Right lobe of liver (tissue), 6 donors: ENCODE measurements at regions not wholly inside any gene's neighbourhood (a gene's known extent, or its start where the extent isn't known, plus 50 kb on each side); places are given as distances from the start of the nearest gene placed in this dataset.

Experiments used
- ATAC-seq, 4 donors: fragments of 200-7000 bp; cut with Tn5 transposase; one replicate each; pipeline ENCODE4 v1.9.1; 2020; ENCODE audit warnings: mild to moderate bottlenecking in 4 of 4, moderate library complexity in 4 of 4
- DNase-seq, 3 donors: peaks; one replicate each; pipeline ENCODE4 v3.0.0-alpha.2; 2020
- H3K27ac ChIP-seq, 3 donors: fragments of 200-600 bp; one replicate each; pipeline ENCODE4 v1.8.0; 2022
- H3K27me3 ChIP-seq, 2 donors: fragments of 200-600 bp; one replicate each; pipeline ENCODE4 v1.8.0; 2022
- H3K36me3 ChIP-seq, 4 donors: fragments of 200-600 bp; sonication (generic) in 1 of 4; one replicate each; pipeline versions ENCODE4 v1.5.1 to v1.8.0; 2017 to 2022; ENCODE audit warnings: control low read depth in 1 of 4
- H3K4me1 ChIP-seq, 4 donors: fragments of 200-600 bp; sonication (generic) in 1 of 4; one replicate each; pipeline versions ENCODE4 v1.5.1 to v1.8.0; 2017 to 2022; ENCODE audit warnings: control low read depth in 1 of 4
- H3K4me3 ChIP-seq, 3 donors: fragments of 200-600 bp; one replicate each; pipeline ENCODE4 v1.8.0; 2022
- H3K9me3 ChIP-seq, 4 donors: fragments of 200-600 bp; sonication (generic) in 1 of 4; one replicate each; pipeline versions ENCODE4 v1.5.1 to v1.8.0; 2017 to 2022; ENCODE audit warnings: control low read depth in 1 of 4
- CTCF ChIP-seq, 4 donors: fragments of 200-600 bp in 3 of 4; fragments of 450-650 bp in 1 of 4; IDR thresholded peaks; one replicate each; pipeline versions ENCODE4 v1.5.1 to v1.8.0; 2016 to 2022; ENCODE audit warnings: antibody characterized with exemption in 4 of 4, mild to moderate bottlenecking in 2 of 4
- POLR2A ChIP-seq: fragments of 450-650 bp; IDR thresholded peaks from one replicate; pipeline ENCODE4 v1.6.1; 2017; ENCODE audit warnings: antibody characterized with exemption, mild to moderate bottlenecking
- WGBS: methylation state at CpG from one replicate; pipeline ENCODE4 v1.1.6; 2018; ENCODE audit warnings: low coverage, low lambda C conversion rate; ENCODE audit not compliant: insufficient coverage; ENCODE audit errors: missing lambda C conversion rate; 5-methylcytosine and 5-hydroxymethylcytosine counted together
- intact Hi-C, 2 donors: fragments of 100-400 bp; cut with DNase I; formaldehyde crosslinking; loops; one replicate each; pipeline versions ENCODE4 v1.11.2 to v1.14.1; 2022
- donor health status: DM: no; HTN: yes; CAD: no.
- donor health status: DM: no; HTN: no; CAD: no.
- donor health status: DM: no; HTN: no; CAD: no.
- donor health status: DM: no; HTN: yes; CAD: no.
- donor health status: DM: no; HTN: yes; CAD: no.

- intact Hi-C loops = no loop called here
- Histone ChIP-seq H3K4me3 (no peak overlapping the region), H3K27ac (no peak overlapping the region), H3K36me3 (no peaks in the 10 kb centered on the region), H3K9me3 (no peaks in the 10 kb centered on the region), H3K4me1 (no peaks in the 10 kb centered on the region), H3K27me3 (no peaks in the 10 kb centered on the region)
- TF ChIP-seq POLR2A = no peak
- TF ChIP-seq CTCF (IDR thresholded peaks at IDR 0.05) = no peak
- ATAC-seq (no peak), DNase-seq (no peak)
Measured at GRCh38 chr4:106584337-106584989, 215.9 kb upstream of the GIMD1 start.

- 32% methylated on average over 2 of the region's 2 CpGs for WGBS
- intact Hi-C loops = no loop called here
Measured at GRCh38 chr4:106583567-106583966, 215.0 kb upstream of the GIMD1 start.

GRCh38 chr4:106583108-106583507, 214.5 kb upstream of the GIMD1 start:
- H3K4me1 ChIP-seq = no peaks in the 10 kb centered on the region
- H3K27me3 ChIP-seq = no peaks in the 10 kb centered on the region
- intact Hi-C loops = no loop called here
- DNase-seq (no peak), ATAC-seq (no peak)
- H3K27ac ChIP-seq = no peak overlapping the region
- TF ChIP-seq CTCF (IDR thresholded peaks at IDR 0.05) (no peak), POLR2A (no peak)
- no peaks in the 10 kb centered on the region for H3K9me3 ChIP-seq
- H3K4me3 ChIP-seq = no peak overlapping the region
- WGBS = 55% methylated on average over 2 of the region's 2 CpGs
- no peaks in the 10 kb centered on the region for H3K36me3 ChIP-seq

More at GRCh38 chr4:106583567-106583966, 215.0 kb upstream of the GIMD1 start:
- DNase-seq = no peak
- Histone ChIP-seq H3K27ac (no peak overlapping the region), H3K36me3 (no peaks in the 10 kb centered on the region), H3K4me1 (no peaks in the 10 kb centered on the region), H3K27me3 (no peaks in the 10 kb centered on the region), H3K4me3 (no peak overlapping the region), H3K9me3 (no peaks in the 10 kb centered on the region)
- ATAC-seq = no peak
- TF ChIP-seq CTCF (IDR thresholded peaks at IDR 0.05) (no peak), POLR2A (no peak)

- Histone ChIP-seq H3K4me3 (no peak overlapping the region), H3K9me3 (no peaks in the 10 kb centered on the region), H3K4me1 (no peaks in the 10 kb centered on the region), H3K36me3 (no peaks in the 10 kb centered on the region), H3K27ac (no peak overlapping the region), H3K27me3 (no peaks in the 10 kb centered on the region)
- TF ChIP-seq POLR2A (no peak), CTCF (IDR thresholded peaks at IDR 0.05) (no peak)
- ATAC-seq = no peak
- intact Hi-C loops = no loop called here
- no peak for DNase-seq
Measured at GRCh38 chr4:106582103-106582502, 213.5 kb upstream of the GIMD1 start.

- no peaks in the 10 kb centered on the region for H3K9me3 ChIP-seq
- no peaks in the 10 kb centered on the region for H3K36me3 ChIP-seq
- ATAC-seq = no peak
- no peak overlapping the region for H3K4me3 ChIP-seq
- intact Hi-C loops = no loop called here
- no peaks in the 10 kb centered on the region for H3K4me1 ChIP-seq
- no peaks in the 10 kb centered on the region for H3K27me3 ChIP-seq
- no peak overlapping the region for H3K27ac ChIP-seq
- TF ChIP-seq POLR2A = no peak
- no peak for TF ChIP-seq CTCF (IDR thresholded peaks at IDR 0.05)
- DNase-seq = no peak
Measured at GRCh38 chr4:106579236-106579635, 210.7 kb upstream of the GIMD1 start.
